Fibroblast of mammary gland (primary cell): ENCODE measurements at regions not wholly inside any gene's neighbourhood (a gene's known extent, or its start where the extent isn't known, plus 50 kb on each side); places are given as distances from the start of the nearest gene placed in this dataset.

Experiments used
- DNase-seq: peaks from one replicate; pipeline ENCODE4 v3.0.0-alpha.2; 2010; ENCODE audit warnings: low read depth
- H3K4me3 ChIP-seq: 2 replicates; pipeline ENCODE4 v1.5.1; 2011; ENCODE audit warnings: low read depth, mild to moderate bottlenecking, low read length, moderate library complexity; ENCODE audit not compliant: control insufficient read depth
- CTCF ChIP-seq: conservative IDR thresholded peaks from 2 replicates; pipeline ENCODE4 v1.5.1; 2011; ENCODE audit warnings: low read depth, low read length, inconsistent platforms; ENCODE audit not compliant: control insufficient read depth, insufficient read depth

GRCh38 chr1:59163268-59164092 lies 133.4 kb upstream of the FGGY start:
- peak; percentile 92 for DNase-seq
- no peak for TF ChIP-seq CTCF
- no peak overlapping the region for H3K4me3 ChIP-seq

GRCh38 chr1:59164371-59164770 lies 132.5 kb upstream of the FGGY start:
- no peak for TF ChIP-seq CTCF
- DNase-seq: no peak
- H3K4me3 ChIP-seq: no peak overlapping the region

- DNase-seq: peak; percentile 40
- no peak for TF ChIP-seq CTCF
- H3K4me3 ChIP-seq: no peak overlapping the region
Measured at GRCh38 chr1:59165353-59165752, 131.5 kb upstream of the FGGY start.

- TF ChIP-seq CTCF: no peak
- DNase-seq: peak; percentile 33
- no peak overlapping the region for H3K4me3 ChIP-seq
Measured at GRCh38 chr1:59169703-59170102, 127.2 kb upstream of the FGGY start.

GRCh38 chr1:59170659-59171058 lies 126.2 kb upstream of the FGGY start:
- no peak for TF ChIP-seq CTCF
- no peak overlapping the region for H3K4me3 ChIP-seq
- DNase-seq: no peak

- no peak overlapping the region for H3K4me3 ChIP-seq
- TF ChIP-seq CTCF: no peak
- DNase-seq: peak; percentile 38
Measured at GRCh38 chr1:59171788-59172187, 125.1 kb upstream of the FGGY start.
